A673 (cell line): ENCODE measurements at regions not wholly inside any gene's neighbourhood (a gene's known extent, or its start where the extent isn't known, plus 50 kb on each side); places are given as distances from the start of the nearest gene placed in this dataset.

Experiments
- CTCF ChIP-seq: fragments of 300-800, 200-600 bp; sonication (generic); conservative IDR thresholded peaks from 2 replicates; pipeline ENCODE4 v1.5.1; 2017; ENCODE audit warnings: low read depth, mild to moderate bottlenecking, antibody characterized with exemption, low read length, moderate library complexity, mixed read lengths
- EZH2 ChIP-seq: fragments of 200-600 bp; sonication (generic); IDR thresholded peaks from 2 replicates; pipeline ENCODE4 v1.6.1; 2017; ENCODE audit warnings: borderline replicate concordance, low read depth, mild to moderate bottlenecking, mixed read lengths, antibody characterized with exemption, low read length; ENCODE audit not compliant: poor library complexity, severe bottlenecking

GRCh38 chr10:4488904-4489303 is 337.1 kb upstream of the AKR1E2 start:
- TF ChIP-seq CTCF (no peak), EZH2 (no peak)
